Uterus (tissue), 3 donors: ENCODE measurements at regions not wholly inside any gene's neighbourhood (a gene's known extent, or its start where the extent isn't known, plus 50 kb on each side); places are given as distances from the start of the nearest gene placed in this dataset.

Experiments
- DNase-seq, 2 donors: peaks; one replicate each; pipeline ENCODE4 v3.0.0-alpha.2; 2019 to 2020
- H3K27ac ChIP-seq, 2 donors: fragments of 200-600 bp; sonication (generic); 1 replicate in 1 of 2; 2 replicates in 1 of 2; pipeline ENCODE4 v1.5.1; 2016 to 2018
- H3K27me3 ChIP-seq, 2 donors: fragments of 200-600 bp; sonication (generic); one replicate each; pipeline ENCODE4 v1.5.1; 2018 to 2019; ENCODE audit warnings: control low read depth in 1 of 2
- H3K36me3 ChIP-seq, 2 donors: fragments of 200-600 bp; sonication (generic); one replicate each; pipeline ENCODE4 v1.5.1; 2019; ENCODE audit warnings: control low read depth in 1 of 2
- H3K4me1 ChIP-seq, 2 donors: fragments of 200-600 bp; sonication (generic); one replicate each; pipeline ENCODE4 v1.5.1; 2018 to 2019; ENCODE audit warnings: control low read depth in 1 of 2
- H3K4me3 ChIP-seq, 2 donors: fragments of 200-600 bp; sonication (generic); 1 replicate in 1 of 2; 2 replicates in 1 of 2; pipeline ENCODE4 v1.5.1; 2018 to 2019; ENCODE audit warnings: mild to moderate bottlenecking in 1 of 2
- H3K9me3 ChIP-seq, 2 donors: fragments of 200-600 bp; sonication (generic); one replicate each; pipeline ENCODE4 v1.5.1; 2019; ENCODE audit warnings: control low read depth in 1 of 2
- POLR2A ChIP-seq, 2 donors: fragments of 450-650 bp; IDR thresholded peaks; one replicate each; pipeline ENCODE4 v1.6.1; 2016; ENCODE audit warnings: antibody characterized with exemption in 2 of 2, mild to moderate bottlenecking in 1 of 2, moderate library complexity in 1 of 2
- intact Hi-C: fragments of 100-400 bp; cut with DNase I; formaldehyde crosslinking; loops from one replicate; pipeline ENCODE4 v1.15.1; 2023; ENCODE audit warnings: low total_unique reads
- TF ChIP-seq, protein P1 (sequence below), 4 experiments: fragments of 200-600 bp in 2 of 4; fragments of 450-650 bp in 2 of 4; sonication (generic) in 2 of 4; IDR thresholded peaks; one replicate each; pipeline ENCODE4 v1.5.1; 2016 to 2019; ENCODE audit warnings: antibody characterized with exemption in 4 of 4, mild to moderate bottlenecking in 2 of 4, moderate library complexity in 1 of 4
- donor health status: DM: yes; HTN: yes; CAD: no.

DNA sequence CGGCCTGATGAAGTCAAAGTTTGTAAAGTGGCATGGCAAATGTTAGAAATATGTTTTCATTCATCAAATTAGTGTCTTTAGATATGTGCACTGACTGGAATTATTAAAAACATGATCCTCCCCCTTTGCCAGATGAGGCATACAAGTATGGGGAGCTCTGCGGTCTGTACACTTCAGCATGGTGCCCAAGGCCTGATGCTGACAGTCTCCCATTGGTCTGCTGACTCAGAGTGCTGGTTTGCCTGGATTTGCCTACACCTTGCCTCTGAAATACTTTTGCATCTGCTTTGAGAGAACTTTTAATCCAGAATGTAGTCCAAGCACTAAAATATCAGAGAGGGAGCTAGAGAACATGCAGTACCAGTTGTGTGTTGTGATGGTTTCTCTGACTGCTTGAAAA lies 354.3 kb upstream of the ACTBL2 start:
- intact Hi-C loops = no loop called here
- TF ChIP-seq, protein P1, sequence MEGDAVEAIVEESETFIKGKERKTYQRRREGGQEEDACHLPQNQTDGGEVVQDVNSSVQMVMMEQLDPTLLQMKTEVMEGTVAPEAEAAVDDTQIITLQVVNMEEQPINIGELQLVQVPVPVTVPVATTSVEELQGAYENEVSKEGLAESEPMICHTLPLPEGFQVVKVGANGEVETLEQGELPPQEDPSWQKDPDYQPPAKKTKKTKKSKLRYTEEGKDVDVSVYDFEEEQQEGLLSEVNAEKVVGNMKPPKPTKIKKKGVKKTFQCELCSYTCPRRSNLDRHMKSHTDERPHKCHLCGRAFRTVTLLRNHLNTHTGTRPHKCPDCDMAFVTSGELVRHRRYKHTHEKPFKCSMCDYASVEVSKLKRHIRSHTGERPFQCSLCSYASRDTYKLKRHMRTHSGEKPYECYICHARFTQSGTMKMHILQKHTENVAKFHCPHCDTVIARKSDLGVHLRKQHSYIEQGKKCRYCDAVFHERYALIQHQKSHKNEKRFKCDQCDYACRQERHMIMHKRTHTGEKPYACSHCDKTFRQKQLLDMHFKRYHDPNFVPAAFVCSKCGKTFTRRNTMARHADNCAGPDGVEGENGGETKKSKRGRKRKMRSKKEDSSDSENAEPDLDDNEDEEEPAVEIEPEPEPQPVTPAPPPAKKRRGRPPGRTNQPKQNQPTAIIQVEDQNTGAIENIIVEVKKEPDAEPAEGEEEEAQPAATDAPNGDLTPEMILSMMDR (IDR thresholded peaks at IDR 0.05) = no peak
- no peak for TF ChIP-seq POLR2A (IDR thresholded peaks at IDR 0.05)
- no peaks in the 10 kb centered on the region for H3K36me3 ChIP-seq

DNA sequence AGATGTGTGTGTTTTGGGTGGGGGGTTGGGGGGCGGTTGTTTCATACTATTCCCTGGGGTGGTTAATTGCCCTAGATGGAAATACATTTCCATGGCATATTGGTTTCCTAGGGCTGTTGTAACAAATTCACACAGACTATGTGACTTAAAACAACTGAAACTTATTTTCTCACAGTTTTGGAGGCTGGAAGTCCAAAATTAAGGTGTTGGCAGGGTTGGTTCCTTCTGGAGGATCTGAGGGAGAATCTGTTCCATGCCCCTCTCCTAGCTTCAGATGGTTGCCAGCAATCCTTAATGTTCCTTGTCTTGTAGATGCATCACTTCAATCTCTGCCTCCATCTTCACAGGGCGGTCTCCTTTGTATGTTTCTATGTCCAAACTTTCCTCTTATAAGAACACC lies 353.7 kb upstream of the ACTBL2 start:
- H3K4me3 ChIP-seq = no peak overlapping the region
- DNase-seq = no peak
- no peaks in the 10 kb centered on the region for H3K27me3 ChIP-seq
- no peaks in the 10 kb centered on the region for H3K9me3 ChIP-seq
- intact Hi-C loops = no loop called here
- no peak for TF ChIP-seq POLR2A (IDR thresholded peaks at IDR 0.05)
- TF ChIP-seq, protein P1 (IDR thresholded peaks at IDR 0.05) = no peak
- no peaks in the 10 kb centered on the region for H3K4me1 ChIP-seq
- no peak overlapping the region for H3K27ac ChIP-seq
- H3K36me3 ChIP-seq = no peaks in the 10 kb centered on the region

More for the DNA sequence above, 354.3 kb upstream of the ACTBL2 start:
- Histone ChIP-seq H3K27me3 (no peaks in the 10 kb centered on the region), H3K4me1 (no peaks in the 10 kb centered on the region), H3K27ac (no peak overlapping the region), H3K9me3 (no peaks in the 10 kb centered on the region), H3K4me3 (no peak overlapping the region)
- no peak for DNase-seq

DNA sequence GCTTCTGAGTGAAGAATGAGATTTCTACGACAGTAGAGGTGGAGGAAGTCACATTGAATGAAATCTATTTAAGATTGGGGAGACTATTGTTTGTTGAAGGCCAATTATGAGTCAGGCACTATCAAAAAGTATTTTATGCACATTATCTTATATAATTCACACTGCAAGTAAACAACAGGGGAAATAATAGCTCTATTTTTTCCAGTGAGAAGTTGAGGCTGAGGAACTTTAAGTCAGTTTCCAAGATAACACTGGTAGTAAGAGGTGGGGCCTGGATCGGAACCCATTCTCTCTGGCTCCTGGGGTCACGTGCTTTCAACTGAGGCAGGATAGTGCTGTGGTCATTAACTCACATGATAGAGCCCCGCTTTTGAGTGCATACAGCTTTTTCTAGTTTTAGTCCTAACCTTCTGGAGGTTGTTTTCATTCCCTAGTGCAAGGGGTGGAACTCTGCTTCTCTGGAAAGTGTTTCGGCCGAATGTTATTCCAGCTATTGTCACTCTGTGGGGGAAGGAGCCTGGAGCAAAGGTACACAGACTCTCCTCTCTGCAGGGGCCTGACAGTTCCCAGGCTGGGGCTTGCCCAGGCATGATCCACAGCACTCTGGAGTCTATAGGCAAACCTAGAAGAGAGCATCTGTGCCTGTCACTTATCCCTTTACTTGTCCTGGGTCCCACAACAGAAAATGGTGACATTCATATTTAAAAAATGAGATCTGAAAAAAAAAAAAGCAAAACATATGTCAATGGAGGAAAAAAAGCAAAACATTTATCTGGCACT lies 352.4 kb upstream of the ACTBL2 start:
- TF ChIP-seq POLR2A (IDR thresholded peaks at IDR 0.05) = no peak
- TF ChIP-seq, protein P1 (IDR thresholded peaks at IDR 0.05) = no peak
- no peaks in the 10 kb centered on the region for H3K4me1 ChIP-seq
- intact Hi-C loops = no loop called here
- DNase-seq = no peak
- H3K4me3 ChIP-seq = no peak overlapping the region
- H3K9me3 ChIP-seq = no peaks in the 10 kb centered on the region
- no peaks in the 10 kb centered on the region for H3K27me3 ChIP-seq
- no peaks in the 10 kb centered on the region for H3K36me3 ChIP-seq
- no peak overlapping the region for H3K27ac ChIP-seq

DNA sequence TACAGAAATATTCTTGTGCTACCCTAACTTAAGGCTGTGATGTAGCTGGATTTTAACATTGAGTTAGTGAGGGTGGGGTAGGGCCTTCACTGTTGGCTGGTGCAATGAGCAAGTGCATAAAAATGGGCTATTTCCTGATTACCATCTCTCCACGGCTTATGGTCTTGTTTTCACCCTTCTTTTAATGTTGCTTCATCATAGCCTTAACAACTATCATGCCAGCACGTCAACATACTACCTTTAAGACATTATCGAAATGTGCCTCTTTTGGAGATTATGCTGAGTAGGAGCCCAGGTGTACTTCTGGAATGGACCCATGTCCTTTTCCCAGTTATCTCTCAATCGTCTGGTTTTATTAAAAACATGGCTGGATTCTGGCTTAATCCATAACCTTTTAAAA lies 350.9 kb upstream of the ACTBL2 start:
- TF ChIP-seq, protein P1 (IDR thresholded peaks at IDR 0.05) = no peak
- TF ChIP-seq POLR2A (IDR thresholded peaks at IDR 0.05) = no peak

DNA sequence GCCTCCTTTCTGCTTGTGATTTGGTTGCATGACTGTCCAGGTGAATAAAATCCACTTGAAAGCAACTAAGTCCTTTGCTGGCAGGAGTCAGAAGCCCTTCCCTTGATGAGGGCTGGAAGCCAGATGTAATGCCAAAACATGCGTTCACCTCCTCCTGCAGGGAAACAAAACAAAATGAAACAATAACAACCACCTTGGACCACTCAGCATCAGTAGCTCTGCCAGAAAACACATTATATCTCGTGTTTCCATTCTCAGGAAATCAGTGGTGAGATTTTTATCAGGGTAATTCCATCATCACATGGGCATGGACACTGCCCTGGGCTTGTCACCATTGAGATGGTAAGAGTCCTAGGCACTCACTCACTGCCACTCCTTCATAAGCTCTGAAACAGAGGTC lies 350.3 kb upstream of the ACTBL2 start:
- H3K9me3 ChIP-seq = no peaks in the 10 kb centered on the region
- intact Hi-C loops = no loop called here
- no peak for DNase-seq
- H3K27me3 ChIP-seq = no peaks in the 10 kb centered on the region
- H3K36me3 ChIP-seq = no peaks in the 10 kb centered on the region
- no peak overlapping the region for H3K27ac ChIP-seq
- H3K4me1 ChIP-seq = no peaks in the 10 kb centered on the region
- TF ChIP-seq POLR2A (IDR thresholded peaks at IDR 0.05) = no peak
- TF ChIP-seq, protein P1 (IDR thresholded peaks at IDR 0.05) = no peak
- no peak overlapping the region for H3K4me3 ChIP-seq

More for the DNA sequence above, 350.9 kb upstream of the ACTBL2 start:
- no peak for DNase-seq
- no peaks in the 10 kb centered on the region for H3K36me3 ChIP-seq
- no peak overlapping the region for H3K4me3 ChIP-seq
- no peak overlapping the region for H3K27ac ChIP-seq
- H3K9me3 ChIP-seq = no peaks in the 10 kb centered on the region
- intact Hi-C loops = no loop called here
- no peaks in the 10 kb centered on the region for H3K4me1 ChIP-seq
- no peaks in the 10 kb centered on the region for H3K27me3 ChIP-seq
